ENCODE measurements at regions not wholly inside any gene's neighbourhood (a gene's known extent, or its start where the extent isn't known, plus 50 kb on each side); places are given as distances from the start of the nearest gene placed in this dataset.

- Mint-ChIP-seq H3K4me3 (peak overlapping the region; percentile 12 to 80 (median 72)), H3K9me3 (no peaks in the 10 kb centered on the region), H3K27me3 (peaks cover 0 to 16% (median 0%) of the 10 kb centered on the region in 5 donors), H3K4me1 (peaks cover 3 to 21% (median 15%) of the 10 kb centered on the region in 7 donors), H3K27ac (peak overlapping the region in 7 of 9 donors; percentile 19 to 65 (median 36)), H3K36me3 (no peaks in the 10 kb centered on the region)
- intact Hi-C loops (cut with micrococcal nuclease) = loop anchor here (1.0 to 5.0 kb wide), 10 partner anchors 13 to 1138 kb away; partner anchors contain the start of gene GRAMD2B (in 1 of the 2)
- peak; percentile 78 for ATAC-seq
- peak in 7 of 9 donors; percentile 26 to 66 (median 53) for DNase-seq
- Histone ChIP-seq H3K9me3 (ENCODE audit: control insufficient read depth in 2 of 3, low read length in 3 of 3) (no peaks in the 10 kb centered on the region), H3K4me3 (ENCODE audit: low read length) (no peak overlapping the region), H3K27me3 (ENCODE audit: control insufficient read depth in 2 of 2, insufficient read depth in 2 of 2, low read length in 2 of 2) (no peaks in the 10 kb centered on the region), H3K27ac (ENCODE audit: low read depth, low read length) (no peak overlapping the region), H3K4me1 (ENCODE audit: control insufficient read depth in 2 of 2, insufficient read depth in 2 of 2, low read length in 2 of 2) (peaks cover 0 to 12% of the 10 kb centered on the region in 2 donors), H3K36me3 (ENCODE audit: control insufficient read depth in 2 of 3, insufficient read depth in 3 of 3, low read length in 3 of 3) (no peaks in the 10 kb centered on the region)
- CTCF ChIA-PET = interaction anchor here (0.6 to 4.2 kb wide), 19 partner anchors 12 to 704 kb away, joined by 3 to 48 read pairs (median 5); partner anchors contain the start of gene PHAX
- POLR2A ChIA-PET = interaction anchor here (1.3 kb wide), 1 partner anchor 146 kb away, joined by 4 read pairs; no protein-coding TSS in a partner anchor
Observed at GRCh38 chr5:126354012-126354857, 69.0 kb upstream of the GRAMD2B start.

- Mint-ChIP-seq H3K27me3 (peaks cover 0 to 17% (median 0%) of the 10 kb centered on the region in 5 donors), H3K4me3 (peak overlapping the region in 7 of 10 donors; percentile 3 to 50 (median 32)), H3K36me3 (no peaks in the 10 kb centered on the region), H3K9me3 (no peaks in the 10 kb centered on the region), H3K27ac (peak overlapping the region in 4 of 9 donors; percentile 10 to 26 (median 24)), H3K4me1 (peaks cover 3 to 21% (median 15%) of the 10 kb centered on the region in 7 donors)
- no peaks in the 10 kb centered on the region for H3K27me3 ChIP-seq (ENCODE audit: control insufficient read depth in 2 of 2, insufficient read depth in 2 of 2, low read length in 2 of 2)
- CTCF ChIA-PET = interaction anchor here (0.7 to 4.2 kb wide), 10 partner anchors 16 to 246 kb away, joined by 3 to 48 read pairs (median 6); partner anchors contain the start of gene PHAX
- no peak overlapping the region for H3K4me3 ChIP-seq (ENCODE audit: low read length)
- H3K36me3 ChIP-seq (ENCODE audit: control insufficient read depth in 2 of 3, insufficient read depth in 3 of 3, low read length in 3 of 3) = no peaks in the 10 kb centered on the region
- DNase-seq (no peak), ATAC-seq (no peak)
- H3K4me1 ChIP-seq (ENCODE audit: control insufficient read depth in 2 of 2, insufficient read depth in 2 of 2, low read length in 2 of 2) = peaks cover 0 to 12% of the 10 kb centered on the region in 2 donors
- no peak overlapping the region for H3K27ac ChIP-seq (ENCODE audit: low read depth, low read length)
- POLR2A ChIA-PET = interaction anchor here (1.0 kb wide), 1 partner anchor 154 kb away, joined by 3 read pairs; no protein-coding TSS in a partner anchor
- intact Hi-C loops (cut with micrococcal nuclease) = loop anchor here (1.0 to 5.0 kb wide), 10 partner anchors 14 to 1137 kb away; partner anchors contain the start of gene GRAMD2B (in 1 of the 2)
- H3K9me3 ChIP-seq (ENCODE audit: control insufficient read depth in 2 of 3, low read length in 3 of 3) = no peaks in the 10 kb centered on the region
Observed at GRCh38 chr5:126354858-126355731, 68.1 kb upstream of the GRAMD2B start.

DNA sequence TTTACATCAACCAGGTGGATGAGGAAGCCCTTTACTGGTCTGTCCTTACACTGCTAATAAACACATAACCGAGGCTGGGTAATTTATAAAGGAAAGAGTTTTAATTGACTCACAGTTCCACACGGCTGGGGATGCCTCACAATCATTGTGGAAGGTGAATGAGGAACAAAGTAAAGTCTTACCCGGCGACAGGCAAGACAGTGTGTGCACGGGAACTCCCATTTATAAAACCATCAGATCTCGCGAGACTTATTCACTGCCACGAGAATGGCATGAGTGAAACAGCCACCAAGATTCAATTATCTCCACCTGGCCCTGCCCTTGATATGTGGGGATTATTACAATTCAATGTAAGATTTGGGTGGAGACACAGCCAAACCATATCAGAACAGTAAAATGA is 67.3 kb upstream of the GRAMD2B start:
- Histone ChIP-seq H3K9me3 (ENCODE audit: control insufficient read depth in 2 of 3, low read length in 3 of 3) (no peaks in the 10 kb centered on the region), H3K4me1 (ENCODE audit: control insufficient read depth in 2 of 2, insufficient read depth in 2 of 2, low read length in 2 of 2) (peaks cover 0 to 12% of the 10 kb centered on the region in 2 donors), H3K27me3 (ENCODE audit: control insufficient read depth in 2 of 2, insufficient read depth in 2 of 2, low read length in 2 of 2) (no peaks in the 10 kb centered on the region), H3K27ac (ENCODE audit: low read depth, low read length) (no peak overlapping the region), H3K36me3 (ENCODE audit: control insufficient read depth in 2 of 3, insufficient read depth in 3 of 3, low read length in 3 of 3) (no peaks in the 10 kb centered on the region), H3K4me3 (ENCODE audit: low read length) (no peak overlapping the region)
- no peaks in the 10 kb centered on the region for H3K9me3 Mint-ChIP-seq
- H3K4me3 Mint-ChIP-seq = no peak overlapping the region
- H3K27ac Mint-ChIP-seq = peak overlapping the region in 4 of 9 donors; percentile 1 to 25 (median 10)
- CTCF ChIA-PET = interaction anchor here (0.8 to 4.2 kb wide), 7 partner anchors 17 to 246 kb away, joined by 3 to 48 read pairs (median 6); no protein-coding TSS in a partner anchor
- no peaks in the 10 kb centered on the region for H3K36me3 Mint-ChIP-seq
- POLR2A ChIA-PET = interaction anchor here (0.6 to 1.0 kb wide), 2 partner anchors 153 to 252 kb away, joined by 3 to 4 read pairs; no protein-coding TSS in a partner anchor
- H3K4me1 Mint-ChIP-seq = peaks cover 3 to 21% (median 15%) of the 10 kb centered on the region in 7 donors
- ATAC-seq (no peak), DNase-seq (no peak)
- intact Hi-C loops (cut with micrococcal nuclease) = loop anchor here (2.0 kb wide), 2 partner anchors 15 to 67 kb away; partner anchors contain the start of gene GRAMD2B (in 1 of the 2)
- peaks cover 0 to 17% (median 0%) of the 10 kb centered on the region in 5 donors for H3K27me3 Mint-ChIP-seq

GRCh38 chr5:126357585-126358342 is 65.4 kb upstream of the GRAMD2B start:
- no peak overlapping the region for H3K4me3 Mint-ChIP-seq
- ChIA-PET CTCF (interaction anchor here (0.9 to 1.6 kb wide), 5 partner anchors 17 to 185 kb away, joined by 3 to 5 read pairs (median 4); no protein-coding TSS in a partner anchor), POLR2A (no interaction called here)
- Histone ChIP-seq H3K9me3 (ENCODE audit: control insufficient read depth in 2 of 3, low read length in 3 of 3) (no peaks in the 10 kb centered on the region), H3K4me1 (ENCODE audit: control insufficient read depth in 2 of 2, insufficient read depth in 2 of 2, low read length in 2 of 2) (peaks cover 0 to 12% of the 10 kb centered on the region in 2 donors), H3K27ac (ENCODE audit: low read depth, low read length) (no peak overlapping the region), H3K36me3 (ENCODE audit: control insufficient read depth in 2 of 3, insufficient read depth in 3 of 3, low read length in 3 of 3) (no peaks in the 10 kb centered on the region), H3K27me3 (ENCODE audit: control insufficient read depth in 2 of 2, insufficient read depth in 2 of 2, low read length in 2 of 2) (no peaks in the 10 kb centered on the region), H3K4me3 (ENCODE audit: low read length) (no peak overlapping the region)
- H3K27ac Mint-ChIP-seq = peak overlapping the region in 1 of 9 donors; percentile 49
- H3K4me1 Mint-ChIP-seq = peaks cover 3 to 21% (median 15%) of the 10 kb centered on the region in 7 donors
- intact Hi-C loops (cut with micrococcal nuclease) = no loop called here
- no peaks in the 10 kb centered on the region for H3K36me3 Mint-ChIP-seq
- H3K27me3 Mint-ChIP-seq = peaks cover 0 to 14% (median 0%) of the 10 kb centered on the region in 5 donors
- ATAC-seq (no peak), DNase-seq (no peak)
- H3K9me3 Mint-ChIP-seq = no peaks in the 10 kb centered on the region

- Histone ChIP-seq H3K9me3 (ENCODE audit: control insufficient read depth in 2 of 3, low read length in 3 of 3) (no peaks in the 10 kb centered on the region), H3K27me3 (ENCODE audit: control insufficient read depth in 2 of 2, insufficient read depth in 2 of 2, low read length in 2 of 2) (no peaks in the 10 kb centered on the region), H3K27ac (ENCODE audit: low read depth, low read length) (no peak overlapping the region), H3K36me3 (ENCODE audit: control insufficient read depth in 2 of 3, insufficient read depth in 3 of 3, low read length in 3 of 3) (no peaks in the 10 kb centered on the region), H3K4me3 (ENCODE audit: low read length) (no peak overlapping the region), H3K4me1 (ENCODE audit: control insufficient read depth in 2 of 2, insufficient read depth in 2 of 2, low read length in 2 of 2) (peaks cover 0 to 12% of the 10 kb centered on the region in 2 donors)
- ChIA-PET POLR2A (no interaction called here), CTCF (interaction anchor here (0.6 to 1.4 kb wide), 3 partner anchors 145 to 185 kb away, joined by 3 to 4 read pairs (median 3); no protein-coding TSS in a partner anchor)
- ATAC-seq (peak; percentile 45), DNase-seq (no peak)
- H3K27ac Mint-ChIP-seq = no peak overlapping the region
- H3K9me3 Mint-ChIP-seq = no peaks in the 10 kb centered on the region
- intact Hi-C loops (cut with micrococcal nuclease) = no loop called here
- peaks cover 0 to 16% (median 0%) of the 10 kb centered on the region in 5 donors for H3K27me3 Mint-ChIP-seq
- H3K4me3 Mint-ChIP-seq = no peak overlapping the region
- peaks cover 3 to 21% (median 15%) of the 10 kb centered on the region in 7 donors for H3K4me1 Mint-ChIP-seq
- no peaks in the 10 kb centered on the region for H3K36me3 Mint-ChIP-seq
Observed at GRCh38 chr5:126358525-126358924, 64.7 kb upstream of the GRAMD2B start.

Measured in naive thymus-derived CD4-positive, alpha-beta T cell (primary cell).